Endodermal cell (in vitro differentiated cells): ENCODE measurements at regions not wholly inside any gene's neighbourhood (a gene's known extent, or its start where the extent isn't known, plus 50 kb on each side); places are given as distances from the start of the nearest gene placed in this dataset.
"Not testable (repeated sequence)": the region's sequence is repeated elsewhere in the genome, so short reads cannot be mapped to it uniquely, and the experiment has no call there.

ENCODE experiments used
- DNase-seq: peaks from one replicate; pipeline ENCODE4 v3.0.0-alpha.2; 2017
- H3K27ac ChIP-seq: 2 replicates; pipeline ENCODE4 v1.5.1; 2013; ENCODE audit warnings: mild to moderate bottlenecking, low read depth, low read length, moderate library complexity
- H3K27me3 ChIP-seq: 2 replicates; pipeline ENCODE4 v1.6.1; 2013; ENCODE audit warnings: mild to moderate bottlenecking, low read length, moderate library complexity; ENCODE audit not compliant: insufficient read depth, control insufficient read depth, poor library complexity, severe bottlenecking
- H3K36me3 ChIP-seq: 2 replicates; pipeline ENCODE4 v1.7.0; 2013; ENCODE audit warnings: mild to moderate bottlenecking, low read length, moderate library complexity; ENCODE audit not compliant: control insufficient read depth, insufficient read depth
- H3K4me1 ChIP-seq: one replicate; pipeline ENCODE4 v1.7.0; 2013; ENCODE audit warnings: low read length; ENCODE audit not compliant: control insufficient read depth, insufficient read depth
- H3K4me3 ChIP-seq: 2 replicates; pipeline ENCODE4 v1.5.1; 2013; ENCODE audit warnings: mild to moderate bottlenecking, low read length, moderate library complexity
- H3K9ac ChIP-seq: 2 replicates; pipeline ENCODE4 v1.6.1; 2013; ENCODE audit warnings: mild to moderate bottlenecking, low read length, moderate library complexity; ENCODE audit not compliant: poor library complexity, severe bottlenecking; ENCODE audit errors: extremely low read depth
- H3K9me3 ChIP-seq: 2 replicates; pipeline ENCODE4 v1.6.1; 2013; ENCODE audit warnings: mild to moderate bottlenecking, low read length, moderate library complexity; ENCODE audit not compliant: control insufficient read depth
- H3K27ac Mint-ChIP-seq: 2 replicates; pipeline ENCODE4 v1.8.0; 2020; ENCODE audit warnings: mixed read lengths
- H3K27me3 Mint-ChIP-seq: 2 replicates; pipeline ENCODE4 v1.8.0; 2021; ENCODE audit warnings: mild to moderate bottlenecking, mixed read lengths; ENCODE audit not compliant: insufficient read depth
- H3K36me3 Mint-ChIP-seq: 2 replicates; pipeline ENCODE4 v1.8.0; 2020; ENCODE audit warnings: low read depth, mixed read lengths
- H3K4me1 Mint-ChIP-seq: 2 replicates; pipeline ENCODE4 v1.8.0; 2020; ENCODE audit warnings: mixed read lengths
- H3K4me3 Mint-ChIP-seq: 2 replicates; pipeline ENCODE4 v1.8.0; 2020; ENCODE audit warnings: mild to moderate bottlenecking, moderate library complexity, mixed read lengths
- H3K9me3 Mint-ChIP-seq: 2 replicates; pipeline ENCODE4 v1.8.0; 2020; ENCODE audit warnings: mild to moderate bottlenecking, mixed read lengths
- WGBS, 2 experiments: methylation state at CpG; one replicate each; pipeline versions ENCODE4 v1.1.5 to v1.1.7; 2013; ENCODE audit warnings: missing lambda C conversion rate in 2 of 2, mixed read lengths in 1 of 2; ENCODE audit not compliant: insufficient coverage in 1 of 2, insufficient read length in 1 of 2; 5-methylcytosine and 5-hydroxymethylcytosine counted together
- TF ChIP-seq, protein P1 (sequence below): fragments of 200-600 bp; sonication (generic); conservative IDR thresholded peaks from 2 replicates; pipeline ENCODE4 v1.5.0; 2021; ENCODE audit warnings: antibody characterized with exemption, mild to moderate bottlenecking

DNA sequence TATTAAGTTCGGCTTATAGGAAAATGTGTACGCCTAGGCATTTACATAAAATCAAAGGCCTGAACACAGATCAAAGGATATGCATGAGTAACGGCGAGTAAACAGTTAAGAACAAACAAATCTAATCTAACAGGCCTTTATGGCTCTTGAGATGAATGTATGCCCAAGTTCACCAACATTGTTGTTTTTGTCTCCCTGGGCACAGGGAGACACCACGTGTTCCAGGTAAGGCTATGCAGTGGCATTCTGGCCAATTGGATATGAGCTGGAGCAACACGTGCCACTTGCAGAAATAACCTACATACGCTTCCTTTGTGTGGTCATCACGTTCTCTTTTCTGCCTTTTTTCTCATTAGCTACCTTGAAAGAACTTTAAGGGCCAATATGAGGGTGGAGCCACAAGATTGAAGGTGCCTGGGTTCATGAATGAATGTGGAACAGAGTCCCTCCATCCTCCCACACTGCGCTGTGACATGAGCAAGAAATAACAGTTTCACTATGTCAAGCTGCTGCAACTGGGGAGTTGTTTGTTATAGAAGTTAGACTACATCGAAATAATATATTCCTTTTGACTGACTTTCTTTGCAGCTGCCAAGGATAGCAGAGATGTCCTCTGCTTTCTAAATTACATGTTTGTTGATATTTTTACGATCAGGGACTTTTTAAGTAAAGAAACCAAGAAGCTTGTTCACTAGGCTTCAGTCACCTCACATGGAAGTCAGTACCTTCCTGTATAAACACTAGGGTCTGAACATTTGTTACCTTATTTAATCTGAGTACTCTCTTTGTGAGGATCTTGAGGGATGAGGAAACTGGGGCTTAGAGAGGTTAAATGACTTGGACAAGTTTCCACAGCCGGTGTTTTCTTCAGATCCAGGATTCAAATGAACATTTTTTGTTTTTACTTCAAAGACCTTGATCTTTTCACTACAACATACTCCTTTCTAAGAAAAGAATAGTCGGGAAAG lies 427.5 kb upstream of the TBL1XR1 start:
- Histone ChIP-seq H3K27ac (no peak overlapping the region), H3K9ac (no peak overlapping the region), H3K36me3 (no peaks in the 10 kb centered on the region), H3K4me1 (no peaks in the 10 kb centered on the region), H3K4me3 (no peak overlapping the region), H3K9me3 (no peaks in the 10 kb centered on the region), H3K27me3 (no peaks in the 10 kb centered on the region)
- Mint-ChIP-seq H3K27ac (no peak overlapping the region), H3K9me3 (peaks cover 5% of the 10 kb centered on the region), H3K36me3 (no peaks in the 10 kb centered on the region), H3K4me1 (peaks cover 11% of the 10 kb centered on the region), H3K27me3 (no peaks in the 10 kb centered on the region), H3K4me3 (no peak overlapping the region)
- TF ChIP-seq, protein P1, sequence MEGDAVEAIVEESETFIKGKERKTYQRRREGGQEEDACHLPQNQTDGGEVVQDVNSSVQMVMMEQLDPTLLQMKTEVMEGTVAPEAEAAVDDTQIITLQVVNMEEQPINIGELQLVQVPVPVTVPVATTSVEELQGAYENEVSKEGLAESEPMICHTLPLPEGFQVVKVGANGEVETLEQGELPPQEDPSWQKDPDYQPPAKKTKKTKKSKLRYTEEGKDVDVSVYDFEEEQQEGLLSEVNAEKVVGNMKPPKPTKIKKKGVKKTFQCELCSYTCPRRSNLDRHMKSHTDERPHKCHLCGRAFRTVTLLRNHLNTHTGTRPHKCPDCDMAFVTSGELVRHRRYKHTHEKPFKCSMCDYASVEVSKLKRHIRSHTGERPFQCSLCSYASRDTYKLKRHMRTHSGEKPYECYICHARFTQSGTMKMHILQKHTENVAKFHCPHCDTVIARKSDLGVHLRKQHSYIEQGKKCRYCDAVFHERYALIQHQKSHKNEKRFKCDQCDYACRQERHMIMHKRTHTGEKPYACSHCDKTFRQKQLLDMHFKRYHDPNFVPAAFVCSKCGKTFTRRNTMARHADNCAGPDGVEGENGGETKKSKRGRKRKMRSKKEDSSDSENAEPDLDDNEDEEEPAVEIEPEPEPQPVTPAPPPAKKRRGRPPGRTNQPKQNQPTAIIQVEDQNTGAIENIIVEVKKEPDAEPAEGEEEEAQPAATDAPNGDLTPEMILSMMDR = no peak
- 95% methylated on average over 10 to 13 of the region's 13 CpGs for WGBS, 2 experiments
- no peak for DNase-seq

DNA sequence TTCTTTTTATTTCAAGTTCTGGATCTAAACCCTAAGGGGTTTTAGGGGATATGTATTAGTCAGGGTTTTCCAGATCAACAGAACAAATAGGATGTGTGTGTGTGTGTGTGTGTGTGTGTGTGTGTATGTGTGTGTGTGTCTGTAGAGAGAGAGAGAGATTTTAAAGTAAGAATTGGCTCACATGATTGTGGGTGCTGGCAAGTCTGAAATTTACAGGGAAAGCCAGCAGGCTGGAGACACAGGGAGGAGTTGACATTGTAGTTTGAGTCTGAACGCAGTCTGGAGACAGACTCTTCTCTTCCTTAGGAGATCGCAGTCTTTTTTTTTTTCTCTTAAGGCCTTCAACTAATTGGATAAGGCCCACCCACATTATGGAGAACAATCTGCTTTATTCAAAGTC lies 428.8 kb upstream of the TBL1XR1 start:
- Mint-ChIP-seq H3K9me3 (peaks cover 5% of the 10 kb centered on the region), H3K27me3 (no peaks in the 10 kb centered on the region), H3K36me3 (no peaks in the 10 kb centered on the region), H3K4me1 (peaks cover 11% of the 10 kb centered on the region), H3K4me3 (no peak overlapping the region), H3K27ac (no peak overlapping the region)
- Histone ChIP-seq H3K4me3 (no peak overlapping the region), H3K9me3 (no peaks in the 10 kb centered on the region), H3K9ac (no peak overlapping the region), H3K36me3 (no peaks in the 10 kb centered on the region), H3K4me1 (no peaks in the 10 kb centered on the region), H3K27me3 (no peaks in the 10 kb centered on the region), H3K27ac (no peak overlapping the region)
- no peak for DNase-seq
- TF ChIP-seq, protein P1 = no peak
- 92 to 100% methylated on average over 2 of the region's 2 CpGs for WGBS, 2 experiments

DNA sequence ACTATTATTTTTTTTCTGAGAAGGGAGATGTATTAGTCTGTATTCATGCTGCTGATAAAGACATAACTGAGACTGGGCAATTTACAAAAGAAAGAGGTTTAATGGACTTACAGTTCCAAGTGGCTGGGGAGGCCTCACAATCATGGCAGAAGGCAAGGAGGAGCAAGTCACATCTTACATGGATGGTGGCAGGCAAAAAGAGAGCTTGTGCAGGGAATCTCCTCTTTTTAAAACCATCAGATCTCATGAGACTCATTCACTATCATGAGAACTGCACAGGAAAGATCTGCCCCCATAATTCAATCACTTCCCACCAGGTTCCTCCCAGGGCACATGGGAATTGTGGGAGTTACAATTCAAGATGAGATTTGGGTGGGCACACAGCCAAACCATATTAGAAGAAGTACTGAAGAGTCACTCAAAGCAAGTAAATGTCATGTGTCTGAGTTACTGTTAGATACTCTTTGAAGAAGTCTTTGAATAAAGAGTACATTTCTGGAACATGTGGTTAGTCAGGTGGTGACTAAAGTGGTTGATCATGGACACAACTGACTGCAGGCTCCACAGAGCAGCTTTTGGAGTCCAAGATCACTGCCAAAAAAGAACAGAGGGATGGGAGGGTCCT lies 430.9 kb upstream of the TBL1XR1 start:
- not testable (repeated sequence) for H3K27ac ChIP-seq, H3K4me3 ChIP-seq, H3K4me1 ChIP-seq, H3K36me3 ChIP-seq, H3K36me3 Mint-ChIP-seq, H3K9me3 ChIP-seq, H3K27ac Mint-ChIP-seq, H3K9ac ChIP-seq, H3K27me3 Mint-ChIP-seq, H3K4me3 Mint-ChIP-seq, H3K9me3 Mint-ChIP-seq, H3K4me1 Mint-ChIP-seq, DNase-seq, H3K27me3 ChIP-seq
